ENCODE measurements at regions not wholly inside any gene's neighbourhood (a gene's known extent, or its start where the extent isn't known, plus 50 kb on each side); places are given as distances from the start of the nearest gene placed in this dataset.

GRCh38 chr12:127898616-127899015 lies 368.4 kb upstream of the TMEM132C start:
- DNase-seq (ENCODE audit: extremely low read depth in 1 of 2, low read depth in 1 of 2), result no peak

GRCh38 chr12:127899971-127900370 lies 367.0 kb upstream of the TMEM132C start:
- DNase-seq (ENCODE audit: extremely low read depth in 1 of 2, low read depth in 1 of 2), result no peak

- DNase-seq (ENCODE audit: extremely low read depth in 1 of 2, low read depth in 1 of 2), result no peak
These were observed 366.6 kb upstream of the TMEM132C start for GRCh38 chr12:127900386-127900785.

- DNase-seq (ENCODE audit: extremely low read depth in 1 of 2, low read depth in 1 of 2), result no peak
These were observed 363.8 kb upstream of the TMEM132C start for GRCh38 chr12:127903146-127903545.

GRCh38 chr12:127909041-127909440 lies 357.9 kb upstream of the TMEM132C start:
- DNase-seq (ENCODE audit: extremely low read depth in 1 of 2, low read depth in 1 of 2), result no peak

GRCh38 chr12:127911291-127911690 lies 355.7 kb upstream of the TMEM132C start:
- DNase-seq (ENCODE audit: extremely low read depth in 1 of 2, low read depth in 1 of 2), result no peak

- DNase-seq (ENCODE audit: extremely low read depth in 1 of 2, low read depth in 1 of 2), result no peak
These were observed 354.8 kb upstream of the TMEM132C start for GRCh38 chr12:127912035-127912665.

- no peak for DNase-seq (ENCODE audit: extremely low read depth in 1 of 2, low read depth in 1 of 2)
These were observed 343.5 kb upstream of the TMEM132C start for GRCh38 chr12:127923501-127923900.

- no peak for DNase-seq (ENCODE audit: extremely low read depth in 1 of 2, low read depth in 1 of 2)
These were observed 341.0 kb upstream of the TMEM132C start for GRCh38 chr12:127925971-127926370.

GRCh38 chr12:127928178-127928577 lies 338.8 kb upstream of the TMEM132C start:
- DNase-seq (ENCODE audit: extremely low read depth in 1 of 2, low read depth in 1 of 2), result no peak

- no peak for DNase-seq (ENCODE audit: extremely low read depth in 1 of 2, low read depth in 1 of 2)
These were observed 338.1 kb upstream of the TMEM132C start for GRCh38 chr12:127928615-127929571.

GRCh38 chr12:127930122-127930521 lies 336.8 kb upstream of the TMEM132C start:
- no peak for DNase-seq (ENCODE audit: extremely low read depth in 1 of 2, low read depth in 1 of 2)

GRCh38 chr12:127934409-127934808 lies 332.6 kb upstream of the TMEM132C start:
- DNase-seq (ENCODE audit: extremely low read depth in 1 of 2, low read depth in 1 of 2), result no peak

- DNase-seq (ENCODE audit: extremely low read depth in 1 of 2, low read depth in 1 of 2), result no peak
These were observed 330.5 kb upstream of the TMEM132C start for GRCh38 chr12:127936463-127936862.

- no peak for DNase-seq (ENCODE audit: extremely low read depth in 1 of 2, low read depth in 1 of 2)
These were observed 325.6 kb upstream of the TMEM132C start for GRCh38 chr12:127941332-127941731.

GRCh38 chr12:127942981-127943380 lies 324.0 kb upstream of the TMEM132C start:
- DNase-seq (ENCODE audit: extremely low read depth in 1 of 2, low read depth in 1 of 2), result no peak

GRCh38 chr12:127943481-127944210 lies 323.3 kb upstream of the TMEM132C start:
- DNase-seq (ENCODE audit: extremely low read depth in 1 of 2, low read depth in 1 of 2), result no peak

GRCh38 chr12:127944211-127944899 lies 322.6 kb upstream of the TMEM132C start:
- DNase-seq (ENCODE audit: extremely low read depth in 1 of 2, low read depth in 1 of 2), result no peak

- no peak for DNase-seq (ENCODE audit: extremely low read depth in 1 of 2, low read depth in 1 of 2)
These were observed 309.8 kb upstream of the TMEM132C start for GRCh38 chr12:127957001-127957660.

- no peak for DNase-seq (ENCODE audit: extremely low read depth in 1 of 2, low read depth in 1 of 2)
These were observed 304.7 kb upstream of the TMEM132C start for GRCh38 chr12:127962303-127962702.

All from activated CD8-positive, alpha-beta memory T cell treated with anti-CD3 and anti-CD28 coated beads for 1 hour (primary cell).